SH-SY5Y (cell line): ENCODE measurements at regions not wholly inside any gene's neighbourhood (a gene's known extent, or its start where the extent isn't known, plus 50 kb on each side); places are given as distances from the start of the nearest gene placed in this dataset.

Experiments
- GATA2 ChIP-seq: IDR thresholded peaks from 2 replicates; pipeline ENCODE4 v1.6.1; 2011; ENCODE audit warnings: mild to moderate bottlenecking, low read depth, low read length
- GATA3 ChIP-seq: IDR thresholded peaks from 2 replicates; pipeline ENCODE4 v1.6.1; 2011; ENCODE audit warnings: low read depth, mild to moderate bottlenecking, low read length, moderate library complexity

- no peak for TF ChIP-seq GATA3
- no peak for TF ChIP-seq GATA2
Observed at GRCh38 chr1:218880484-218881060, 293.1 kb upstream of the LYPLAL1 start.

GRCh38 chr1:218882454-218882853 lies 291.2 kb upstream of the LYPLAL1 start:
- TF ChIP-seq GATA2 (no peak), GATA3 (no peak)

- no peak for TF ChIP-seq GATA3
- no peak for TF ChIP-seq GATA2
Observed at GRCh38 chr1:218886101-218886871, 287.4 kb upstream of the LYPLAL1 start.

GRCh38 chr1:218887141-218887925 lies 286.3 kb upstream of the LYPLAL1 start:
- TF ChIP-seq GATA3 = no peak
- no peak for TF ChIP-seq GATA2

- no peak for TF ChIP-seq GATA2
- TF ChIP-seq GATA3 = no peak
Observed at GRCh38 chr1:218890451-218890850, 283.2 kb upstream of the LYPLAL1 start.

GRCh38 chr1:218891577-218891976 lies 282.1 kb upstream of the LYPLAL1 start:
- TF ChIP-seq GATA3 (no peak), GATA2 (no peak)

GRCh38 chr1:218895064-218895587 lies 278.6 kb upstream of the LYPLAL1 start:
- TF ChIP-seq GATA2 (no peak), GATA3 (no peak)

GRCh38 chr1:218896202-218896601 lies 277.5 kb upstream of the LYPLAL1 start:
- TF ChIP-seq GATA2 (no peak), GATA3 (no peak)

GRCh38 chr1:218898921-218899320 lies 274.8 kb upstream of the LYPLAL1 start:
- TF ChIP-seq GATA2 (no peak), GATA3 (no peak)

- no peak for TF ChIP-seq GATA2
- no peak for TF ChIP-seq GATA3
Observed at GRCh38 chr1:218900615-218901014, 273.1 kb upstream of the LYPLAL1 start.

- TF ChIP-seq GATA3 (no peak), GATA2 (no peak)
Observed at GRCh38 chr1:218904416-218904815, 269.3 kb upstream of the LYPLAL1 start.

GRCh38 chr1:218916720-218917119 lies 257.0 kb upstream of the LYPLAL1 start:
- no peak for TF ChIP-seq GATA3
- TF ChIP-seq GATA2 = no peak

- TF ChIP-seq GATA3 (no peak), GATA2 (no peak)
Observed at GRCh38 chr1:218917656-218918055, 256.0 kb upstream of the LYPLAL1 start.

GRCh38 chr1:218925777-218926176 lies 247.9 kb upstream of the LYPLAL1 start:
- no peak for TF ChIP-seq GATA3
- TF ChIP-seq GATA2 = no peak
